K562 (cell line): ENCODE measurements at regions not wholly inside any gene's neighbourhood (a gene's known extent, or its start where the extent isn't known, plus 50 kb on each side); places are given as distances from the start of the nearest gene placed in this dataset.

Source experiments
- KAT8 ChIP-seq: fragments of 450-650 bp; IDR thresholded peaks from 2 replicates; pipeline ENCODE4 v1.6.1; 2016; ENCODE audit warnings: low read depth, mild to moderate bottlenecking
- NFIC ChIP-seq: fragments of 450-650 bp; IDR thresholded peaks from 2 replicates; pipeline ENCODE4 v1.6.1; 2017; ENCODE audit warnings: mild to moderate bottlenecking, inconsistent platforms
- NRF1 ChIP-seq, 2 experiments: fragments of 450-650 bp; IDR thresholded peaks in 1 of 2; conservative IDR thresholded peaks in 1 of 2; 2 replicates each; pipeline ENCODE4 v1.6.1; 2014; ENCODE audit warnings: mild to moderate bottlenecking in 2 of 2
- PRMT5 ChIP-seq: sonication (generic); formaldehyde crosslinking; IDR thresholded peaks from 2 replicates; pipeline ENCODE4 v1.5.0; 2020; ENCODE audit warnings: missing genetic modification reagents
- TAF1 ChIP-seq: IDR thresholded peaks from 2 replicates; pipeline ENCODE4 v1.6.1; 2011; ENCODE audit warnings: mild to moderate bottlenecking, low read length, moderate library complexity; ENCODE audit not compliant: insufficient read depth, control insufficient read depth, severe bottlenecking; ENCODE audit errors: extremely low read depth
- TSHZ1 ChIP-seq: fragments of 250-450 bp; sonication (Bioruptor Pico); IDR thresholded peaks from 2 replicates; pipeline ENCODE4 v1.4.0; 2020; ENCODE audit warnings: mild to moderate bottlenecking, moderate library complexity
- TF ChIP-seq, protein P1 (sequence below), 2 experiments: fragments of 450-650 bp in 1 of 2; sonication (generic) in 1 of 2; formaldehyde crosslinking in 1 of 2; IDR thresholded peaks; 2 replicates each; pipeline versions ENCODE4 v1.7.1 to v1.9.0; 2016 to 2022; ENCODE audit warnings: inconsistent platforms in 1 of 2, mild to moderate bottlenecking in 1 of 2, missing genetic modification reagents in 1 of 2

GRCh38 chr1:221810406-221810805 is 68.5 kb upstream of the DUSP10 start (continued):
- TF ChIP-seq, protein P1, sequence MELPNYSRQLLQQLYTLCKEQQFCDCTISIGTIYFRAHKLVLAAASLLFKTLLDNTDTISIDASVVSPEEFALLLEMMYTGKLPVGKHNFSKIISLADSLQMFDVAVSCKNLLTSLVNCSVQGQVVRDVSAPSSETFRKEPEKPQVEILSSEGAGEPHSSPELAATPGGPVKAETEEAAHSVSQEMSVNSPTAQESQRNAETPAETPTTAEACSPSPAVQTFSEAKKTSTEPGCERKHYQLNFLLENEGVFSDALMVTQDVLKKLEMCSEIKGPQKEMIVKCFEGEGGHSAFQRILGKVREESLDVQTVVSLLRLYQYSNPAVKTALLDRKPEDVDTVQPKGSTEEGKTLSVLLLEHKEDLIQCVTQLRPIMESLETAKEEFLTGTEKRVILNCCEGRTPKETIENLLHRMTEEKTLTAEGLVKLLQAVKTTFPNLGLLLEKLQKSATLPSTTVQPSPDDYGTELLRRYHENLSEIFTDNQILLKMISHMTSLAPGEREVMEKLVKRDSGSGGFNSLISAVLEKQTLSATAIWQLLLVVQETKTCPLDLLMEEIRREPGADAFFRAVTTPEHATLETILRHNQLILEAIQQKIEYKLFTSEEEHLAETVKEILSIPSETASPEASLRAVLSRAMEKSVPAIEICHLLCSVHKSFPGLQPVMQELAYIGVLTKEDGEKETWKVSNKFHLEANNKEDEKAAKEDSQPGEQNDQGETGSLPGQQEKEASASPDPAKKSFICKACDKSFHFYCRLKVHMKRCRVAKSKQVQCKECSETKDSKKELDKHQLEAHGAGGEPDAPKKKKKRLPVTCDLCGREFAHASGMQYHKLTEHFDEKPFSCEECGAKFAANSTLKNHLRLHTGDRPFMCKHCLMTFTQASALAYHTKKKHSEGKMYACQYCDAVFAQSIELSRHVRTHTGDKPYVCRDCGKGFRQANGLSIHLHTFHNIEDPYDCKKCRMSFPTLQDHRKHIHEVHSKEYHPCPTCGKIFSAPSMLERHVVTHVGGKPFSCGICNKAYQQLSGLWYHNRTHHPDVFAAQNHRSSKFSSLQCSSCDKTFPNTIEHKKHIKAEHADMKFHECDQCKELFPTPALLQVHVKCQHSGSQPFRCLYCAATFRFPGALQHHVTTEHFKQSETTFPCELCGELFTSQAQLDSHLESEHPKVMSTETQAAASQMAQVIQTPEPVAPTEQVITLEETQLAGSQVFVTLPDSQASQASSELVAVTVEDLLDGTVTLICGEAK (IDR thresholded peaks at IDR 0.05), result no peak
- TF ChIP-seq, protein P1 (CRISPR knock-in tag; IDR thresholded peaks at IDR 0.05), result no peak
- TF ChIP-seq NRF1 (conservative IDR thresholded peaks at IDR 0.05 in 1 of 2, IDR thresholded peaks at IDR 0.05 in 1 of 2) (no peak), KAT8 (no peak), TAF1 (no peak), PRMT5 (CRISPR knock-in tag) (no peak), TSHZ1 (CRISPR knock-in tag) (no peak), NFIC (no peak)
